Kidney (tissue), 13 donors: ENCODE measurements at regions not wholly inside any gene's neighbourhood (a gene's known extent, or its start where the extent isn't known, plus 50 kb on each side); places are given as distances from the start of the nearest gene placed in this dataset.

Source experiments
- DNase-seq, 5 donors: peaks; one replicate each; pipeline ENCODE4 v3.0.0-alpha.2; 2013 to 2020
- FAIRE-seq: peaks from 2 replicates; lab custom pipeline; 2012; peaks lifted over from hg19 to GRCh38; lab: Jason Lieb, UNC
- H3K27ac ChIP-seq, 2 donors: one replicate each; pipeline ENCODE4 v1.7.0; 2013; ENCODE audit warnings: low read depth in 2 of 2, low read length in 2 of 2, inconsistent platforms in 1 of 2
- H3K27me3 ChIP-seq: one replicate; pipeline ENCODE4 v1.7.1; 2013; ENCODE audit warnings: low read length, inconsistent platforms; ENCODE audit not compliant: control insufficient read depth, insufficient read depth
- H3K36me3 ChIP-seq, 3 donors: one replicate each; pipeline versions ENCODE4 v1.7.0 to v1.7.1; 2013; ENCODE audit warnings: low read length in 3 of 3, control low read depth in 1 of 3, inconsistent platforms in 1 of 3; ENCODE audit not compliant: insufficient read depth in 3 of 3, control insufficient read depth in 2 of 3
- H3K4me1 ChIP-seq, 3 donors: one replicate each; pipeline versions ENCODE4 v1.7.0 to v1.7.1; 2013; ENCODE audit warnings: low read length in 3 of 3, inconsistent platforms in 1 of 3, low read depth in 1 of 3; ENCODE audit not compliant: control insufficient read depth in 2 of 3, insufficient read depth in 2 of 3
- H3K4me3 ChIP-seq, 3 donors: one replicate each; pipeline versions ENCODE4 v1.7.0 to v1.8.1; 2013; ENCODE audit warnings: low read length in 3 of 3, control low read depth in 1 of 3, inconsistent platforms in 1 of 3
- H3K9ac ChIP-seq, 3 donors: one replicate each; pipeline versions ENCODE4 v1.7.0 to v1.7.1; 2013; ENCODE audit warnings: low read length in 3 of 3, control low read depth in 1 of 3, inconsistent platforms in 1 of 3
- H3K9me3 ChIP-seq, 3 donors: one replicate each; pipeline versions ENCODE4 v1.7.0 to v1.7.1; 2013; ENCODE audit warnings: low read length in 3 of 3, control low read depth in 1 of 3, inconsistent platforms in 1 of 3; ENCODE audit not compliant: control insufficient read depth in 2 of 3, insufficient read depth in 1 of 3
- intact Hi-C: fragments of 100-400 bp; cut with DNase I; formaldehyde crosslinking; loops from one replicate; pipeline ENCODE4 v1.11.1; 2022
- TF ChIP-seq, protein P1 (sequence below): IDR thresholded peaks from 3 replicates; pipeline ENCODE4 v1.5.1; 2012; ENCODE audit warnings: mild to moderate bottlenecking, moderate library complexity, borderline replicate concordance; ENCODE audit not compliant: insufficient read depth; ENCODE audit errors: extremely low read depth
- donor health status: control.
- donor health status: control.
- donor health status: control.
- donor health status: control.
- donor health status: control.
- donor health status: DM: yes; HTN: yes; CAD: no.
- donor health status: Normal renal cell carcinoma (clear cell type).

DNA sequence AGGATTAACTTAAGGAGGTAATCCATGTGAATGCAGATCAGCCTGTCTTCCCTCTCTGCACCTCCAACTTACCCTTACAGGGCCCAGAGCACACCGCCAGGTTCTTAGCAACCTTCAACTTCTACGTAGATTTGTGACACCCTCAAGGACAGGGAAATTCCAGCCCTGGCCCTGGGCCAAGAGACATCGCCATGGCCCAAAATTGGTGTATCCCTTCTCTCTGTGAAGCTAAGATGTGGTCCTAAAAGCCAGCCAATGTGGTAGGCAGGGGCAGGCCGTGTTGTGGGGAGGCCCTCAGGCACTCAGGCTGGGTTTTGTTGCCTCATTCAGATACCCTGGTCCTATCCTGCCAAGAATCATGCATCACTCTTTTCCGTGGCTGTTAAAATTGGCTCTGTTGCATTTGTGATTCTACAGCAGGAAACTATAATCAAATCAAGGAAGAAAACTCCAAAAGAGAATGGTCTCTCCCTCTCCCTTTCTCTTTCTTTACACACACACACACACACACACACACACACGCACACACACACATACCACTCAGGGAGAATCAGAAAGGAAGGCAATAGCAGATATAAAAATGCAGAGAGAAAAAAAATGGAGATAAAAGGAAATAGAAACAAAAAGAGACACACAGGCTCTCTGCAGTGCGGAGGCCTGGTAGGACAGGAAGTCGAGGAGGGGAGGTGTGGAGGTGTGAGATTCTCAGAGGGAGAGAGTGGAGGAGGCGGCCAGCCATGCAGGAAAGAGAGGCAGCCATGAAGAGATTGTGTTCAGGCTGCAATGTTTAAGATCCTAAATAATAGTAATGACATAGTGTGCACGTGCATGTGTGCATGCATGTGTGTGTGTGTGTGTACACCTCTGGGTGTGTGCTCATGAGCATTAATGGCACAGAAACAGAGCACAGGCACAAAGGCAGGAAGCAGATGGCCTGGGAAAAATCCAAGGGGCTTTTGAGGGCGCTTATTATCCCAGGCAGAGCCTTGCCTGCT lies 201.8 kb upstream of the LRFN2 start:
- no peak overlapping the region for H3K27ac ChIP-seq
- no peaks in the 10 kb centered on the region for H3K4me1 ChIP-seq
- FAIRE-seq (no peak), DNase-seq (peak in 2 of 5 donors; percentile 34 to 47)
- H3K4me3 ChIP-seq = no peak overlapping the region
- H3K9ac ChIP-seq = no peak overlapping the region
- H3K36me3 ChIP-seq = no peaks in the 10 kb centered on the region
- TF ChIP-seq, protein P1, sequence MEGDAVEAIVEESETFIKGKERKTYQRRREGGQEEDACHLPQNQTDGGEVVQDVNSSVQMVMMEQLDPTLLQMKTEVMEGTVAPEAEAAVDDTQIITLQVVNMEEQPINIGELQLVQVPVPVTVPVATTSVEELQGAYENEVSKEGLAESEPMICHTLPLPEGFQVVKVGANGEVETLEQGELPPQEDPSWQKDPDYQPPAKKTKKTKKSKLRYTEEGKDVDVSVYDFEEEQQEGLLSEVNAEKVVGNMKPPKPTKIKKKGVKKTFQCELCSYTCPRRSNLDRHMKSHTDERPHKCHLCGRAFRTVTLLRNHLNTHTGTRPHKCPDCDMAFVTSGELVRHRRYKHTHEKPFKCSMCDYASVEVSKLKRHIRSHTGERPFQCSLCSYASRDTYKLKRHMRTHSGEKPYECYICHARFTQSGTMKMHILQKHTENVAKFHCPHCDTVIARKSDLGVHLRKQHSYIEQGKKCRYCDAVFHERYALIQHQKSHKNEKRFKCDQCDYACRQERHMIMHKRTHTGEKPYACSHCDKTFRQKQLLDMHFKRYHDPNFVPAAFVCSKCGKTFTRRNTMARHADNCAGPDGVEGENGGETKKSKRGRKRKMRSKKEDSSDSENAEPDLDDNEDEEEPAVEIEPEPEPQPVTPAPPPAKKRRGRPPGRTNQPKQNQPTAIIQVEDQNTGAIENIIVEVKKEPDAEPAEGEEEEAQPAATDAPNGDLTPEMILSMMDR = no peak
- intact Hi-C loops = no loop called here
- no peaks in the 10 kb centered on the region for H3K9me3 ChIP-seq
- no peaks in the 10 kb centered on the region for H3K27me3 ChIP-seq

DNA sequence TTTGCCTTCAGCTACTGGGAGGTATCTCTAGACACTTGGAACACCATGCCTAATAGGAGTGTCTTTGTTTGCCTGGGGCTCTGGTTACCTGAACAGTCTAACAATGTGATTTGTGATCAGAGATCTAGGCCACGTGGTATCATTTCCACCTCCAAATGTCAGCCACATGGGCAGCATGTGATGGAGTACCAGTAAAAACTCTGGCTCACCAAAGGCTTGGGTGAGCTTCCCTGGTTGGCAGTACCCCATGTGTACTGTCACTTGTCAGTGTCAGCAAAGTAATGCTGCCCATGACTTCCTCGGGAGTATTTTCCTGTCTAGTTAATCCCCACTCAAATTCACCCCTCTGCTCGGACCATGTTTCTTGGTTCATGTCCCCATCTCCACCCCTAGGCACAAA lies 195.2 kb upstream of the LRFN2 start:
- TF ChIP-seq, protein P1 = no peak
- H3K4me1 ChIP-seq = no peaks in the 10 kb centered on the region
- H3K9me3 ChIP-seq = no peaks in the 10 kb centered on the region
- FAIRE-seq (no peak), DNase-seq (no peak)
- H3K9ac ChIP-seq = no peak overlapping the region
- no peaks in the 10 kb centered on the region for H3K36me3 ChIP-seq
- H3K27ac ChIP-seq = no peak overlapping the region
- no peak overlapping the region for H3K4me3 ChIP-seq
- H3K27me3 ChIP-seq = no peaks in the 10 kb centered on the region
- intact Hi-C loops = no loop called here

DNA sequence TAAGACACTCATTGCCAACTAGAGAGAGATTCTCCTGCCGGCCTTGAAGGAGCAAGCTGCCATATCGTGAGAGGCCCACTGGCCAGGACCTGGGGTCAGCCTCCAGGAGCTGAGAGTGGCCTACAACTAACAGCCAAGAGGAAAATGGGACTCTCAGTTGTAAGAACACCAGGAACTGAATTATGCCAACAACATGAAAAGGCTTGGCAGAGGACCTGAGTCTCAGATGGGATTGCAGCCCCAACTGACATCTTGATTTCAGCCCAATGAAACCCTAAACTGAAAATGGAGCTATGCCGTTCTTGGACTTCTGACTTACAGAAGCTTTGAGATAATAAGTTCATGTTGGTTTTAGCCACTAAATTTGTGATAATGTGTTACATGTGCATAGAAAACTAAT lies 193.5 kb upstream of the LRFN2 start:
- intact Hi-C loops = no loop called here
- no peak for FAIRE-seq

More for the DNA sequence above, 193.5 kb upstream of the LRFN2 start:
- Histone ChIP-seq H3K27me3 (no peaks in the 10 kb centered on the region), H3K27ac (no peak overlapping the region), H3K4me3 (no peak overlapping the region), H3K36me3 (no peaks in the 10 kb centered on the region), H3K9me3 (no peaks in the 10 kb centered on the region), H3K4me1 (no peaks in the 10 kb centered on the region), H3K9ac (no peak overlapping the region)
- TF ChIP-seq, protein P1 = no peak
- DNase-seq = no peak
